Endothelial cell of umbilical vein (primary cell): ENCODE measurements at regions not wholly inside any gene's neighbourhood (a gene's known extent, or its start where the extent isn't known, plus 50 kb on each side); places are given as distances from the start of the nearest gene placed in this dataset.

Source experiments
- BruUV-seq: library from RNA; stranded (reverse); fragments of 400-500 nt; replicated peaks from 2 replicates; lab custom pipeline; 2021; lab: Mats Ljungman, UMichigan
- CTCF ChIA-PET: fragments of 300-600, 350-600 bp; sonication (Branson Sonifier 250); formaldehyde crosslinking; loops from one replicate; lab custom pipeline; 2021; ENCODE audit warnings: antibody characterized with exemption, inconsistent platforms; lab: Charles Lee
- POLR2A ChIA-PET: fragments of 300-600, 350-600 bp; sonication (Branson Sonifier 250); formaldehyde crosslinking; loops from one replicate; lab custom pipeline; 2021; ENCODE audit warnings: antibody characterized with exemption, inconsistent platforms; lab: Charles Lee
- DNase-seq: peaks from one replicate; pipeline ENCODE4 v3.0.0-alpha.2; 2011; ENCODE audit warnings: low read depth, low spot score
- FAIRE-seq: peaks from 2 replicates; lab custom pipeline; 2011; peaks lifted over from hg19 to GRCh38; lab: Jason Lieb, UNC
- H2AFZ ChIP-seq: 2 replicates; pipeline ENCODE4 v1.6.0; 2012; ENCODE audit warnings: low read depth, low read length, control low read depth, inconsistent platforms
- H3K27ac ChIP-seq: 2 replicates; pipeline ENCODE4 v1.5.1; 2011; ENCODE audit warnings: low read depth, mild to moderate bottlenecking, control low read depth, low read length, moderate library complexity; ENCODE audit not compliant: insufficient read depth
- H3K27me3 ChIP-seq, 2 experiments: 2 replicates each; pipeline versions ENCODE4 v1.6.0 to v1.6.1; 2011; ENCODE audit warnings: low read length in 2 of 2, mixed read lengths in 1 of 2; ENCODE audit not compliant: control insufficient read depth in 2 of 2, insufficient read depth in 2 of 2
- H3K36me3 ChIP-seq, 2 experiments: 2 replicates in 1 of 2; 3 replicates in 1 of 2; pipeline ENCODE4 v1.5.1; 2011; ENCODE audit warnings: low read length in 2 of 2, mild to moderate bottlenecking in 1 of 2, moderate library complexity in 1 of 2; ENCODE audit not compliant: control insufficient read depth in 2 of 2, insufficient read depth in 2 of 2; ENCODE audit errors: extremely low read depth in 1 of 2
- H3K4me1 ChIP-seq: 3 replicates; pipeline ENCODE4 v1.5.1; 2011; ENCODE audit warnings: mild to moderate bottlenecking, low read length; ENCODE audit not compliant: control insufficient read depth, insufficient read depth; ENCODE audit errors: extremely low read depth
- H3K4me2 ChIP-seq: 2 replicates; pipeline ENCODE4 v1.6.1; 2011; ENCODE audit warnings: low read length, control low read depth, mixed read lengths; ENCODE audit not compliant: insufficient read depth
- H3K4me3 ChIP-seq, 3 experiments: fragments of 200-600 bp in 1 of 3; sonication (generic), shearing (Covaris generic) in 1 of 3; replicated peaks in 1 of 3; 2 replicates each; pipeline ENCODE4 v1.5.1; 2011 to 2016; ENCODE audit warnings: control low read depth in 3 of 3, low read length in 3 of 3, mild to moderate bottlenecking in 2 of 3, inconsistent platforms in 1 of 3, low read depth in 1 of 3, moderate library complexity in 1 of 3; ENCODE audit not compliant: insufficient read depth in 1 of 3
- H3K79me2 ChIP-seq: 2 replicates; pipeline ENCODE4 v1.6.0; 2012; ENCODE audit warnings: low read length, inconsistent platforms; ENCODE audit not compliant: control insufficient read depth, insufficient read depth
- H3K9ac ChIP-seq: replicated peaks from 2 replicates; pipeline ENCODE3; 2011; ENCODE audit warnings: low read length, control low read depth; ENCODE audit not compliant: insufficient read depth; ENCODE audit errors: extremely low read depth
- H3K9me1 ChIP-seq: replicated peaks from 3 replicates; pipeline ENCODE4 v1.6.0; 2011; ENCODE audit warnings: mild to moderate bottlenecking, low read length; ENCODE audit not compliant: control insufficient read depth, insufficient read depth; ENCODE audit errors: extremely low read depth
- H3K9me3 ChIP-seq: replicated peaks from 2 replicates; pipeline ENCODE4 v1.5.1; 2012; ENCODE audit warnings: low read length, inconsistent platforms; ENCODE audit not compliant: control insufficient read depth, insufficient read depth
- H4K20me1 ChIP-seq: replicated peaks from 2 replicates; pipeline ENCODE3; 2011; ENCODE audit warnings: mild to moderate bottlenecking, low read length; ENCODE audit not compliant: control insufficient read depth, insufficient read depth; ENCODE audit errors: extremely low read depth
- EZH2 ChIP-seq: IDR thresholded peaks from 2 replicates; pipeline ENCODE4 v1.6.1; 2012; ENCODE audit warnings: borderline replicate concordance, low read depth, mild to moderate bottlenecking, moderate library complexity, low read length, inconsistent platforms; ENCODE audit not compliant: severe bottlenecking
- FOS ChIP-seq: IDR thresholded peaks from 2 replicates; pipeline ENCODE4 v1.6.1; 2011; ENCODE audit warnings: mild to moderate bottlenecking, low read length, moderate library complexity, borderline replicate concordance; ENCODE audit not compliant: insufficient read depth
- GATA2 ChIP-seq: IDR thresholded peaks from 2 replicates; pipeline ENCODE4 v1.7.0; 2011; ENCODE audit warnings: low read depth, mild to moderate bottlenecking, moderate library complexity, mixed read lengths, low read length; ENCODE audit not compliant: insufficient read length, insufficient read depth
- JUN ChIP-seq: IDR thresholded peaks from 2 replicates; pipeline ENCODE4 v1.6.1; 2011; ENCODE audit warnings: borderline replicate concordance, low read depth; ENCODE audit not compliant: insufficient read length, insufficient read depth
- MYC ChIP-seq: IDR thresholded peaks from one replicate; pipeline ENCODE4 v1.6.1; 2011; ENCODE audit warnings: mild to moderate bottlenecking, low read depth, low read length
- POLR2A ChIP-seq: IDR thresholded peaks from 2 replicates; pipeline ENCODE4 v1.6.1; 2012; ENCODE audit warnings: low read depth, mild to moderate bottlenecking, control low read depth, low read length
- POLR2AphosphoS5 ChIP-seq: IDR thresholded peaks from 2 replicates; pipeline ENCODE4 v1.6.1; 2012; ENCODE audit warnings: low read depth, mild to moderate bottlenecking, control low read depth, low read length, moderate library complexity; ENCODE audit not compliant: insufficient read depth
- dilution Hi-C: fragments of 300-500 bp; cut with MboI; formaldehyde crosslinking; loops from one replicate; pipeline ENCODE4 v1.15.0; 2019; ENCODE audit warnings: low sequenced_read_pairs; ENCODE audit not compliant: extremely low pct_ligation_motif_present
- intact Hi-C: fragments of 100-400 bp; cut with micrococcal nuclease; formaldehyde crosslinking; loops from one replicate; pipeline ENCODE4 v1.10.0; 2022
- TF ChIP-seq, protein P1 (sequence below), 2 donors: IDR thresholded peaks; 1 replicate in 1 of 2; 2 replicates in 1 of 2; pipeline ENCODE4 v1.5.1; 2011; ENCODE audit warnings: low read length in 2 of 2, mild to moderate bottlenecking in 2 of 2, moderate library complexity in 2 of 2, control low read depth in 1 of 2, inconsistent platforms in 1 of 2, low read depth in 1 of 2; ENCODE audit not compliant: insufficient read depth in 1 of 2; ENCODE audit errors: extremely low read depth in 1 of 2
- TF ChIP-seq, protein P2 (sequence below): IDR thresholded peaks from 2 replicates; pipeline ENCODE4 v1.6.1; 2011; ENCODE audit not compliant: insufficient read depth, insufficient read length

- no peak overlapping the region for H3K4me2 ChIP-seq
- H3K9me3 ChIP-seq: no peaks in the 10 kb centered on the region
- DNase-seq (no peak), FAIRE-seq (no peak)
- BruUV-seq: no TSS peak
- no peaks in the 10 kb centered on the region for H3K9me1 ChIP-seq
- ChIA-PET POLR2A (no interaction called here), CTCF (interaction anchor here (1.4 kb wide), 1 partner anchor 70 kb away, joined by 4 read pairs; no protein-coding TSS in a partner anchor)
- no peaks in the 10 kb centered on the region for H3K4me1 ChIP-seq
- H3K9ac ChIP-seq: no peak overlapping the region
- H2AFZ ChIP-seq: no peak overlapping the region
- no peaks in the 10 kb centered on the region for H3K79me2 ChIP-seq
- H3K36me3 ChIP-seq: no peaks in the 10 kb centered on the region
- H3K27me3 ChIP-seq: peaks cover 10 to 11% of the 10 kb centered on the region in 2 experiments
- intact Hi-C loops (no loop called here), dilution Hi-C loops (no loop called here)
- H4K20me1 ChIP-seq: no peaks in the 10 kb centered on the region
- no peak overlapping the region for H3K4me3 ChIP-seq
- no peak for TF ChIP-seq JUN
- TF ChIP-seq MYC: no peak
- no peak for TF ChIP-seq EZH2
- TF ChIP-seq POLR2AphosphoS5: no peak
- no peak for TF ChIP-seq POLR2A
- TF ChIP-seq, protein P1, sequence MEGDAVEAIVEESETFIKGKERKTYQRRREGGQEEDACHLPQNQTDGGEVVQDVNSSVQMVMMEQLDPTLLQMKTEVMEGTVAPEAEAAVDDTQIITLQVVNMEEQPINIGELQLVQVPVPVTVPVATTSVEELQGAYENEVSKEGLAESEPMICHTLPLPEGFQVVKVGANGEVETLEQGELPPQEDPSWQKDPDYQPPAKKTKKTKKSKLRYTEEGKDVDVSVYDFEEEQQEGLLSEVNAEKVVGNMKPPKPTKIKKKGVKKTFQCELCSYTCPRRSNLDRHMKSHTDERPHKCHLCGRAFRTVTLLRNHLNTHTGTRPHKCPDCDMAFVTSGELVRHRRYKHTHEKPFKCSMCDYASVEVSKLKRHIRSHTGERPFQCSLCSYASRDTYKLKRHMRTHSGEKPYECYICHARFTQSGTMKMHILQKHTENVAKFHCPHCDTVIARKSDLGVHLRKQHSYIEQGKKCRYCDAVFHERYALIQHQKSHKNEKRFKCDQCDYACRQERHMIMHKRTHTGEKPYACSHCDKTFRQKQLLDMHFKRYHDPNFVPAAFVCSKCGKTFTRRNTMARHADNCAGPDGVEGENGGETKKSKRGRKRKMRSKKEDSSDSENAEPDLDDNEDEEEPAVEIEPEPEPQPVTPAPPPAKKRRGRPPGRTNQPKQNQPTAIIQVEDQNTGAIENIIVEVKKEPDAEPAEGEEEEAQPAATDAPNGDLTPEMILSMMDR (IDR thresholded peaks at IDR 0.05; ENCODE audit: extremely low read depth in 1 of 2, insufficient read depth in 1 of 2, low read depth in 1 of 2, low read length in 2 of 2): no peak
- TF ChIP-seq, protein P2, sequence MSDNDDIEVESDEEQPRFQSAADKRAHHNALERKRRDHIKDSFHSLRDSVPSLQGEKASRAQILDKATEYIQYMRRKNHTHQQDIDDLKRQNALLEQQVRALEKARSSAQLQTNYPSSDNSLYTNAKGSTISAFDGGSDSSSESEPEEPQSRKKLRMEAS: no peak
- TF ChIP-seq GATA2: no peak
- TF ChIP-seq FOS: no peak
- H3K27ac ChIP-seq: no peak overlapping the region
These were observed 474.2 kb upstream of the SULF2 start for GRCh38 chr20:48259456-48259855.
